Lung (tissue), 11 donors: ENCODE measurements at regions not wholly inside any gene's neighbourhood (a gene's known extent, or its start where the extent isn't known, plus 50 kb on each side); places are given as distances from the start of the nearest gene placed in this dataset.

ENCODE experiments used
- ATAC-seq: fragments of 200-7000 bp; cut with Tn5 transposase; one replicate; pipeline ENCODE4 v1.9.1; 2020; ENCODE audit warnings: moderate number of reproducible peaks; ENCODE audit not compliant: insufficient read depth, low FRiP score
- DNase-seq, 3 donors: peaks; one replicate each; pipeline ENCODE4 v3.0.0-alpha.2; 2013 to 2017
- H3K27ac ChIP-seq, 2 donors: one replicate each; pipeline ENCODE4 v1.5.1; 2013; ENCODE audit warnings: mild to moderate bottlenecking in 2 of 2, moderate library complexity in 2 of 2, control low read depth in 1 of 2, inconsistent platforms in 1 of 2, low read depth in 1 of 2, low read length in 1 of 2
- H3K27me3 ChIP-seq, 3 donors: one replicate each; pipeline ENCODE4 v1.5.1; 2013; ENCODE audit warnings: low read length in 2 of 3; ENCODE audit not compliant: control insufficient read depth in 3 of 3, insufficient read depth in 3 of 3
- H3K36me3 ChIP-seq, 4 donors: one replicate each; pipeline ENCODE4 v1.5.1; 2013; ENCODE audit warnings: low read length in 4 of 4, mild to moderate bottlenecking in 1 of 4, moderate library complexity in 1 of 4; ENCODE audit not compliant: control insufficient read depth in 4 of 4, insufficient read depth in 4 of 4
- H3K4me1 ChIP-seq, 5 donors: one replicate each; pipeline ENCODE4 v1.5.1; 2013; ENCODE audit warnings: low read length in 5 of 5, mild to moderate bottlenecking in 2 of 5, moderate library complexity in 1 of 5; ENCODE audit not compliant: control insufficient read depth in 5 of 5, insufficient read depth in 5 of 5
- H3K4me3 ChIP-seq: one replicate; pipeline ENCODE4 v1.5.1; 2013; ENCODE audit warnings: mild to moderate bottlenecking, control low read depth, moderate library complexity
- H3K9ac ChIP-seq, 2 donors: one replicate each; pipeline ENCODE4 v1.5.1; 2013; ENCODE audit warnings: low read length in 2 of 2, control low read depth in 1 of 2; ENCODE audit not compliant: insufficient read depth in 1 of 2
- H3K9me3 ChIP-seq, 4 donors: one replicate each; pipeline ENCODE4 v1.5.1; 2013; ENCODE audit warnings: low read length in 3 of 4, mild to moderate bottlenecking in 1 of 4, moderate library complexity in 1 of 4; ENCODE audit not compliant: control insufficient read depth in 4 of 4, insufficient read depth in 3 of 4
- WGBS, 2 donors: extraction: QIAGEN DNeasy Blood & Tissue Kit; methylation state at CpG; one replicate each; pipeline ENCODE4 v1.1.7; 2013; 5-methylcytosine and 5-hydroxymethylcytosine counted together
- TF ChIP-seq, protein P1 (sequence below): IDR thresholded peaks from 2 replicates; pipeline ENCODE4 v1.5.1; 2012; ENCODE audit warnings: mild to moderate bottlenecking; ENCODE audit errors: control extremely low read depth, extremely low read depth
- donor health status: control.
- donor health status: control.
- donor health status: Bipolar disorder and iron deficiency.
- donor health status: healthy.
- donor health status: DM: yes; HTN: yes; CAD: no.

DNA sequence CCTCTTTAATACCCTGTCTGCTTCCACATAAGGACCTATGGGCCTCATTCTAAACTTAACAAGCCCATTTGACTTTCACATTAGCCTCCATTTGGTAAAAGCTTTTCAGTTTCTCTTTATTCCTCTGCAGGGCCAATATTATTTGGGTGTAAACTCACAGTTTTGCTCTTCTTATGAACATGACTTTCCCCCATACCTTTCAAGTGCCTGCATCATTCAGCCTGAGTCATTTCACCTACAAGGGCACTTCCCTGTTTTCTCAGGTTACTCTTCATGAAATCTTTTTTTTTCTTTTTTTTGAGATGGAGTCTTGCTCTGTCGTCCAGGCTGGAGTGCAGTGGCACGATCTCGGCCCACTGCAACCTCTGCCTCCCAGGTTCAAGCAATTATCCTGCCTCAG, 1258.1 kb upstream of the CELF2 start:
- TF ChIP-seq, protein P1, sequence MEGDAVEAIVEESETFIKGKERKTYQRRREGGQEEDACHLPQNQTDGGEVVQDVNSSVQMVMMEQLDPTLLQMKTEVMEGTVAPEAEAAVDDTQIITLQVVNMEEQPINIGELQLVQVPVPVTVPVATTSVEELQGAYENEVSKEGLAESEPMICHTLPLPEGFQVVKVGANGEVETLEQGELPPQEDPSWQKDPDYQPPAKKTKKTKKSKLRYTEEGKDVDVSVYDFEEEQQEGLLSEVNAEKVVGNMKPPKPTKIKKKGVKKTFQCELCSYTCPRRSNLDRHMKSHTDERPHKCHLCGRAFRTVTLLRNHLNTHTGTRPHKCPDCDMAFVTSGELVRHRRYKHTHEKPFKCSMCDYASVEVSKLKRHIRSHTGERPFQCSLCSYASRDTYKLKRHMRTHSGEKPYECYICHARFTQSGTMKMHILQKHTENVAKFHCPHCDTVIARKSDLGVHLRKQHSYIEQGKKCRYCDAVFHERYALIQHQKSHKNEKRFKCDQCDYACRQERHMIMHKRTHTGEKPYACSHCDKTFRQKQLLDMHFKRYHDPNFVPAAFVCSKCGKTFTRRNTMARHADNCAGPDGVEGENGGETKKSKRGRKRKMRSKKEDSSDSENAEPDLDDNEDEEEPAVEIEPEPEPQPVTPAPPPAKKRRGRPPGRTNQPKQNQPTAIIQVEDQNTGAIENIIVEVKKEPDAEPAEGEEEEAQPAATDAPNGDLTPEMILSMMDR = no peak
- no peak for ATAC-seq
- Histone ChIP-seq H3K9me3 (peaks cover 0 to 2% (median 0%) of the 10 kb centered on the region in 4 donors), H3K27ac (no peak overlapping the region), H3K4me3 (no peak overlapping the region), H3K9ac (no peak overlapping the region), H3K4me1 (no peaks in the 10 kb centered on the region), H3K27me3 (peaks cover 0 to 4% (median 0%) of the 10 kb centered on the region in 3 donors), H3K36me3 (no peaks in the 10 kb centered on the region)
- WGBS, 2 donors = 88 to 92% methylated on average over 3 of the region's 3 CpGs
- DNase-seq = no peak

DNA sequence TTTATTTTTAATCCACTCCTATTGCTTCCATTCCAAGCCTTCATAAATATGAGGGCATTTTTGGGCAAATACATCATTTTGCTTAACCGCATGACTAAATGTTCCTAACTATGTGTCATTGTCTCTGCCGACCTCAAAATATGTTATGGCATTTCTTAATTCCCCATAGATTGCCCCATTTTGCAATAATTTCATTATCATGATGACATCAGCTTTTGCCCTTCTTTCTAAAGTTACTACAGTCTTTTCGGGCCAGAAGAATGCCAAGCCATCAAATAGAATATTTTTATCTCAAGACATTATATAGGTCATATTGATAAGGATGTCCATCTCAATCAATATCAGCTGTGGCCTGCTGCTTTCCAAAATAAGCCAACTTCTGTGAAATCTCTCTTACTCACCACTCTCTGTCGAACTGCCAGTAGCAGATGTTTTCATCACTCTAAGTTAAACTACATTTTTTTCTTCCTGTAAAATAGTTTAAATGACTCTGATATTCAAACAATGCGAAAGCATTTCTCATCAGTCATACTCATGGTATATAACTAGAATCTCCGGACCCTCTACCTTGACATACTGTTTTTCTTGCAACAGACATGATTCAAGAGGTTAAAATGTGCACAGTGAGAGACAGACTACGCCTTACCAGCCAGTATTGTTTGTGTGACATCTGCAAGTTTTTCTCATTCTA, 1254.6 kb upstream of the CELF2 start:
- H3K9ac ChIP-seq = no peak overlapping the region
- H3K27ac ChIP-seq = no peak overlapping the region
- ATAC-seq = no peak
- no peaks in the 10 kb centered on the region for H3K36me3 ChIP-seq
- peak in 2 of 3 donors; percentile 9 to 29 for DNase-seq
- peaks cover 0 to 2% (median 0%) of the 10 kb centered on the region in 4 donors for H3K9me3 ChIP-seq
- TF ChIP-seq, protein P1 = no peak
- WGBS, 2 donors = 75 to 82% methylated on average over 7 of the region's 7 CpGs
- H3K27me3 ChIP-seq = peaks cover 0 to 2% (median 0%) of the 10 kb centered on the region in 3 donors
- H3K4me1 ChIP-seq = no peaks in the 10 kb centered on the region
- H3K4me3 ChIP-seq = no peak overlapping the region

DNA sequence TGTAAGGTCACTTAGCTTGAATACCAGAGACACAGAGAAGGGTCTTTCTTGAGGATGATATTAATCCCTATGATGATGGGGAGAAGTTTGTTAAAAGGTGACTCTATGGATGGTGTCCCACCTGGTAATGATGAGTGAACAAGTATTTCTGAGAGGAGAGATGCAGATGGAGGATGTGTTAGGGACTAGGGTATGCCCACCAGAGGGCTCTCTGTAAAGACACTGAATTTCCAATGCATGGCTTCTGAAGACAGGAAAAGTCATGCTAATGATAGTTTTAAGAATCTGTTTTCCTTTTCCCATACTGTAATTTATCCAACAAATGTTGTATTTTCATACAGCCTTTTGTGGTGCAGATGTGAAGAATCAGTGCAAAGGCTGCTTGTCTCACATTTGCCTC, 1250.9 kb upstream of the CELF2 start:
- H3K4me1 ChIP-seq = no peaks in the 10 kb centered on the region
- H3K27ac ChIP-seq = no peak overlapping the region
- no peaks in the 10 kb centered on the region for H3K36me3 ChIP-seq
- TF ChIP-seq, protein P1 = no peak
- peak in 1 of 3 donors; percentile 3 for DNase-seq
- no peak for ATAC-seq
- H3K9ac ChIP-seq = no peak overlapping the region
- H3K9me3 ChIP-seq = no peaks in the 10 kb centered on the region
- H3K4me3 ChIP-seq = no peak overlapping the region
- no peaks in the 10 kb centered on the region for H3K27me3 ChIP-seq

DNA sequence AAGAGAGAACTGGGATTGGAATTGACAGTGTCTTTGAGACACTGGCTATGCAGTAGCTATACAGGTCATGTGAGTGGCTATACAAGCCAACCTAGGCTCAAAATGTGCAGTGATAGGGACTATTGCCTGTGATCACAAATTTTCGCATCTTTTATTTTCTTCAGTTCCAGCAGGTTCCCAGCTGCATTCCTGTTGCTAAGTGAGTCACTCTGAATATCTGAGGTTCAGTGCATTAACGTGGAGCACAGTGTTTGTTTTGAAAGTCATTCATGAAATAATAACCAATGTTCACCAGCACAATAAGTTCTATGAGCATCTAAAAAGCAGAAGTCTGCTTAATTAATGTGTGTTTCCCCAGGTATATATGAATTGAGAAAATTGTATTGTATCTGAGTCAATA, 1236.0 kb upstream of the CELF2 start:
- Histone ChIP-seq H3K9ac (no peak overlapping the region), H3K4me1 (no peaks in the 10 kb centered on the region), H3K9me3 (no peaks in the 10 kb centered on the region), H3K27ac (no peak overlapping the region), H3K27me3 (no peaks in the 10 kb centered on the region), H3K36me3 (no peaks in the 10 kb centered on the region), H3K4me3 (no peak overlapping the region)
- ATAC-seq (no peak), DNase-seq (no peak)
- WGBS, 2 donors = 74 to 79% methylated on average over 2 of the region's 2 CpGs
- TF ChIP-seq, protein P1 = no peak
